Nephron (organoid): ENCODE measurements at regions not wholly inside any gene's neighbourhood (a gene's known extent, or its start where the extent isn't known, plus 50 kb on each side); places are given as distances from the start of the nearest gene placed in this dataset.

Experiments
- H3K27ac Mint-ChIP-seq, 3 experiments: 2 replicates each; pipeline ENCODE4 v1.8.0; 2020; ENCODE audit warnings: mixed read lengths in 3 of 3, mild to moderate bottlenecking in 2 of 3, moderate library complexity in 1 of 3
- H3K27me3 Mint-ChIP-seq: 2 replicates; pipeline ENCODE4 v1.8.0; 2021; ENCODE audit warnings: low read depth, mild to moderate bottlenecking, moderate library complexity, mixed read lengths
- H3K36me3 Mint-ChIP-seq: 2 replicates; pipeline ENCODE4 v1.8.0; 2020; ENCODE audit warnings: low read depth, mixed read lengths
- H3K4me1 Mint-ChIP-seq: 2 replicates; pipeline ENCODE4 v1.8.0; 2020; ENCODE audit warnings: mixed read lengths
- H3K4me3 Mint-ChIP-seq, 3 experiments: 2 replicates each; pipeline ENCODE4 v1.8.0; 2020; ENCODE audit warnings: mild to moderate bottlenecking in 3 of 3, mixed read lengths in 3 of 3, moderate library complexity in 2 of 3
- H3K9me3 Mint-ChIP-seq: 2 replicates; pipeline ENCODE4 v1.8.0; 2020; ENCODE audit warnings: mixed read lengths
- TF ChIP-seq, protein P1 (sequence below), 3 experiments: fragments of 200-600 bp; sonication (generic); IDR thresholded peaks; one replicate each; pipeline ENCODE4 v1.5.0; 2021; ENCODE audit warnings: antibody characterized with exemption in 3 of 3; ENCODE audit not compliant: unreplicated experiment in 3 of 3

DNA sequence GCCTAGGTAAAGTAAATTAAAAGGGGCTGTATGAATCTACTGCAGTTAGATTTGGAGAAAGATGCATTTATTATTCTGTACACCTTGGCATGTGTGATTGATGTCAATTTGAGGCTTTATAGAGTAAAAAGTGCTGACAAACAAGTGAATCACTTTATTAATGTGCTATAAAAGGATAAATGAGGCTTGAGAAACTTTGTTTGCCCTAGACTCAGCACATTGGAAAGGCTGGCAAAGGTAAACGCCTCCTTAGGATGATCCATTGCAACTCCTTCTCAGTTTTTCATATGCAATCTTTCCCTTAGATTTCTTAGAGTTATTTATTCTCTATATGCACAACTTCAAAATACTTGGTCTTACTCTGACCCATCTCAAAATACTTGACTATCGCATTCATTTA, 369.0 kb downstream of the HINT1 start:
- Mint-ChIP-seq H3K4me3 (no peak overlapping the region), H3K27ac (no peak overlapping the region), H3K36me3 (no peaks in the 10 kb centered on the region), H3K4me1 (no peaks in the 10 kb centered on the region), H3K9me3 (peaks cover 12% of the 10 kb centered on the region), H3K27me3 (no peaks in the 10 kb centered on the region)
- TF ChIP-seq, protein P1, sequence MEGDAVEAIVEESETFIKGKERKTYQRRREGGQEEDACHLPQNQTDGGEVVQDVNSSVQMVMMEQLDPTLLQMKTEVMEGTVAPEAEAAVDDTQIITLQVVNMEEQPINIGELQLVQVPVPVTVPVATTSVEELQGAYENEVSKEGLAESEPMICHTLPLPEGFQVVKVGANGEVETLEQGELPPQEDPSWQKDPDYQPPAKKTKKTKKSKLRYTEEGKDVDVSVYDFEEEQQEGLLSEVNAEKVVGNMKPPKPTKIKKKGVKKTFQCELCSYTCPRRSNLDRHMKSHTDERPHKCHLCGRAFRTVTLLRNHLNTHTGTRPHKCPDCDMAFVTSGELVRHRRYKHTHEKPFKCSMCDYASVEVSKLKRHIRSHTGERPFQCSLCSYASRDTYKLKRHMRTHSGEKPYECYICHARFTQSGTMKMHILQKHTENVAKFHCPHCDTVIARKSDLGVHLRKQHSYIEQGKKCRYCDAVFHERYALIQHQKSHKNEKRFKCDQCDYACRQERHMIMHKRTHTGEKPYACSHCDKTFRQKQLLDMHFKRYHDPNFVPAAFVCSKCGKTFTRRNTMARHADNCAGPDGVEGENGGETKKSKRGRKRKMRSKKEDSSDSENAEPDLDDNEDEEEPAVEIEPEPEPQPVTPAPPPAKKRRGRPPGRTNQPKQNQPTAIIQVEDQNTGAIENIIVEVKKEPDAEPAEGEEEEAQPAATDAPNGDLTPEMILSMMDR (IDR thresholded peaks at IDR 0.05; ENCODE audit: unreplicated experiment in 3 of 3) = no peak

GRCh38 chr5:130795037-130795436, 370.0 kb downstream of the HINT1 start:
- peaks cover 10% of the 10 kb centered on the region for H3K9me3 Mint-ChIP-seq
- TF ChIP-seq, protein P1 (IDR thresholded peaks at IDR 0.05; ENCODE audit: unreplicated experiment in 3 of 3) = no peak
- H3K27me3 Mint-ChIP-seq = no peaks in the 10 kb centered on the region
- no peaks in the 10 kb centered on the region for H3K4me1 Mint-ChIP-seq
- H3K4me3 Mint-ChIP-seq = no peak overlapping the region
- H3K27ac Mint-ChIP-seq = no peak overlapping the region
- H3K36me3 Mint-ChIP-seq = no peaks in the 10 kb centered on the region

DNA sequence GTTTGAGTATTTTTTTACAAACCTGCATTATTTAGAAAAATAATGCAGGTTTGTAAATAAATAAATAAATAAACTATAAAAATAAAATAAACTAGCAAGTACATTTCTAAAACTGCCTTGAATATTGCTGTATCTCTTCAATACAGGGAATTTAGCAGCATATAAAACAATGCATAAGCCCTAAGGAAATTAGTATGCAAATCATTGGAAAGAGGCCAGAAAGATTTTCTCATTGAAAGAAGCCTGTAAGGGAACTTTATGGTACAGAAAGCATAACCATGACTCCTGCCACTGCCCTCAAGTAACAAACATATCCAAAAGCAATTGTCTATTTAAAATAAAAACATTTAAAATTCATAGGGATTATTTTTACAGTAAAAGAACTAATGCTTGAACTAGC, 387.3 kb downstream of the HINT1 start:
- Mint-ChIP-seq H3K9me3 (no peaks in the 10 kb centered on the region), H3K27ac (no peak overlapping the region), H3K27me3 (no peaks in the 10 kb centered on the region), H3K36me3 (no peaks in the 10 kb centered on the region), H3K4me1 (no peaks in the 10 kb centered on the region), H3K4me3 (no peak overlapping the region)
- TF ChIP-seq, protein P1 (IDR thresholded peaks at IDR 0.05; ENCODE audit: unreplicated experiment in 3 of 3) = no peak

DNA sequence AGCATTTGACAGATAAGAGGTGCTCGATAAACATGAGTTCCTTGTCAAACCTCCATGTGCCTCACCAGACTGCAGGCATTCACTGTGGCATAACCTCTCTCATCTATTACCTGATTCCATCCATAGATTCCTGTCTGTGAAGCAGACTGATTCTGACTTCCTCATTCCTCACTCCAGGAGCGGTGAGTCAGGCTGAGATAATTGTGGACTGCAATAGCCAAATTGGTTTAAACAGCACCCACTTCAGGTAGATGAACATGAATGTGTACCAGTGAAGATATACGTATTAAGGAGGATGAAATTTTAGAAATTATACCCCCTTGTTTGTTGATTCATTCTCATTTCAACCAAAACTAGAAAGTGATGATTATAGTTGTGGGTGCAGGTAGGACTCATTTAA, 391.2 kb downstream of the HINT1 start:
- TF ChIP-seq, protein P1 (IDR thresholded peaks at IDR 0.05; ENCODE audit: unreplicated experiment in 3 of 3) = no peak
- no peaks in the 10 kb centered on the region for H3K4me1 Mint-ChIP-seq
- H3K36me3 Mint-ChIP-seq = no peaks in the 10 kb centered on the region
- no peaks in the 10 kb centered on the region for H3K27me3 Mint-ChIP-seq
- no peaks in the 10 kb centered on the region for H3K9me3 Mint-ChIP-seq
- no peak overlapping the region for H3K27ac Mint-ChIP-seq
- no peak overlapping the region for H3K4me3 Mint-ChIP-seq

GRCh38 chr5:130762031-130762430, 403.0 kb downstream of the HINT1 start:
- no peak overlapping the region for H3K4me3 Mint-ChIP-seq
- peaks cover 9% of the 10 kb centered on the region for H3K4me1 Mint-ChIP-seq
- TF ChIP-seq, protein P1 (IDR thresholded peaks at IDR 0.05; ENCODE audit: unreplicated experiment in 3 of 3) = no peak
- H3K9me3 Mint-ChIP-seq = no peaks in the 10 kb centered on the region
- no peak overlapping the region for H3K27ac Mint-ChIP-seq
- no peaks in the 10 kb centered on the region for H3K27me3 Mint-ChIP-seq
- H3K36me3 Mint-ChIP-seq = no peaks in the 10 kb centered on the region

DNA sequence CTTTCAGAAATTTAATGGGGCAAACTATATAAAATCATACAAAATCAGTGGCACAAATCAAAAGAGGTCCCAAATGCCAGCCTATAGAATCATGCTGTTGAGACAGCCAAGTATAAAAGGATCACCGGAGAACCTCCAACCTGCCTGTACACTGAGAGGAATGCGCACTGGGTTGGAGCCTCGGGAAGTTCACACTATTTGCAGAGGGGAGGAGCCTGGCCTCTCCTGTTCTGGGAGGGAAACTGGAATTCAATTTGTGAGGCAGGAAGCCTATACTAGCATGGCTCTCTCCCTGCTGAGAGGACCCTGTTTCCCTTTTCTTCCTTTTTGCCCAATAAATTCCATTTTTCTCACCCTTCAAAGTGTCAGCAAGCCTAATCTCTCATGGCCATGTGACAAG, 406.0 kb downstream of the HINT1 start:
- H3K9me3 Mint-ChIP-seq = no peaks in the 10 kb centered on the region
- H3K4me3 Mint-ChIP-seq = no peak overlapping the region
- no peaks in the 10 kb centered on the region for H3K27me3 Mint-ChIP-seq
- H3K4me1 Mint-ChIP-seq = peaks cover 9% of the 10 kb centered on the region
- TF ChIP-seq, protein P1 (IDR thresholded peaks at IDR 0.05; ENCODE audit: unreplicated experiment in 3 of 3) = no peak
- H3K27ac Mint-ChIP-seq = no peak overlapping the region
- no peaks in the 10 kb centered on the region for H3K36me3 Mint-ChIP-seq
